Right renal cortex interstitium (tissue), 3 donors: ENCODE measurements at regions not wholly inside any gene's neighbourhood (a gene's known extent, or its start where the extent isn't known, plus 50 kb on each side); places are given as distances from the start of the nearest gene placed in this dataset.

Source experiments
- DNase-seq, 3 donors: peaks; one replicate each; pipeline ENCODE4 v3.0.0-alpha.2; 2013; ENCODE audit warnings: low read depth in 3 of 3, low spot score in 2 of 3

DNA sequence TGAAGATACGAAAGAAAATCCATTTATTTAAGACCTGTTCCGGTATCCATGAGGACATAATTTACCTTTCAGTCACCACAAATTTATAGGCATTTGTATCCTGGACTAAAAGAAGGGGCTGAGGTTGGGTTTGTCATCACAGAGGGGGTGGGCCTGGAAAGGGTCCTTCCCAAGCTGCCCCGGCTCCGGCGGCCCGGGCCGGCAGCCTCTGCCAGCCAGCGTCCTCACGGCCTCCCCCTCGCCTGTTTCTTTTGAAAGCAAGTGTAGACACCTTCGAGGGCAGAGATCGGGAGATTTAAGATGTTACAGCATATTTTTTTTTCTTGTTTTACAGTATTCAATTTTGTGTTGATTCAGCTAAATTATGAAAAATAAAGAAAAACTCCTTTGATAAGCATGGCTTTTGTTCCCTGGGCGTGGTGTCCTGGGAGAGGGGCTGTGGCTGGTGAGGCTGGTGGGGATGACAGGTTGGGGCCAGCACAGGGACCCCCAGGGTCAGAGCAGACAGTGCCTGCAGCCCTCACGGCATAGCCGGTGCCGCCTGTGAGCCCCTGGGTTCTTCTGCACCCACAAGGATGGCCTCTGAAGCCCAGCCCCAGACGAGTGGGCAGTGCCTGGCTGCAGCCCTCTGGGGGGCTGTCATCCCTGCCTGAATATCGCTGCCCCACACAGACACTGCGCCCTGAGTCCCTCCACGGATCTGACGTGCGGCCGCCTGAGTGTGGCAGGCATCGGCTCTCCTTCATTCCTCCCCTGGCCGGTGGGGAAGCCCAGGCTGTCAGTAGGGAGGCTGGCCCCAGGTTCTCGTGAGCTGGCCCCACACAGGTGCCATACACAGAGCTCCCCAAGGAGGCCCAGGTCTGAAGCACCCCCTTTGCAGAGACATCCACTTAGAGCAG, 1075.9 kb downstream of the BRD1 start:
- no peak for DNase-seq

DNA sequence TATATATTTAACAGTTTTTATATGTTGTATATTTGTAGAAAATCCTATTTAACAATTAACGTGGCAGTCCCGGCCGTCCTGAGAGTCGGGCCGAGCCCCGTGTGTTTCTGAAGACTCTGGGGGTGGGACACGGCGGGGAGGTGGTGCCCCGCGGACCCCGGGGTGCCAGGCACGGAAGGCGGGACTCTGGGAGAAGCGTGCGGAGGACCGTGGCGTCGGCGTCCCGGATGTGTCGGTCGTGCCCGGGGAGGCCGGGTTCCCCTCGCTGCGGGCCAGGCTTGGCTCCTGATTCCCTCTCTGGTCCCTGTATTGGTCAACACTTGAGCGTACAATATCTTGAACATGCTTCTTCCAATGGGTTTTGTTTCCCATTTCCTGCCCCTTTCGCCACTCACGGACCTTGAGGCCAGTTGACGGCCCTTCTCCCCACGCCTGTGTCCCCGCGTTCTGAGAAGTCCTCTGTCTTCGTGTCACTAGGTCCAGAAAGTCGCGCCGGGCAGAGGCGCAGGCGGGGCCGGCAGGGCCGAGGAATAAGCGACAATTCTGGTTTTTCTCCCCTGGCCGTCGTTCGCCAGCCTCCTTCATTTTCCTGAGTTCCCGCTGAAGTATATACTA, 1076.7 kb downstream of the BRD1 start:
- no peak for DNase-seq

DNA sequence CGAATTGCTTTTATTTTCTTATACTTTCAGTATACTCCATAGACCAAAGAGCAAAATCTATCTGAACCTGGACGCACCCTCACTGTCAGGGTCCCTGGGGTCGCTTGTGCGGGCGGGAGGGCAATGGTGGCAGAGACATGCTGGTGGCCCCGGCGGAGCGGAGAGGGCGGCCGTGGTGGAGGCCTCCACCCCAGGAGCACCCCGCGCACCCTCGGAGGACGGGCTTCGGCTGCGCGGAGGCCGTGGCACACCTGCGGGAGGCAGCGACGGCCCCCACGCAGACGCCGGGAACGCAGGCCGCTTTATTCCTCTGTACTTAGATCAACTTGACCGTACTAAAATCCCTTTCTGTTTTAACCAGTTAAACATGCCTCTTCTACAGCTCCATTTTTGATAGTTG, 1077.4 kb downstream of the BRD1 start:
- no peak for DNase-seq

DNA sequence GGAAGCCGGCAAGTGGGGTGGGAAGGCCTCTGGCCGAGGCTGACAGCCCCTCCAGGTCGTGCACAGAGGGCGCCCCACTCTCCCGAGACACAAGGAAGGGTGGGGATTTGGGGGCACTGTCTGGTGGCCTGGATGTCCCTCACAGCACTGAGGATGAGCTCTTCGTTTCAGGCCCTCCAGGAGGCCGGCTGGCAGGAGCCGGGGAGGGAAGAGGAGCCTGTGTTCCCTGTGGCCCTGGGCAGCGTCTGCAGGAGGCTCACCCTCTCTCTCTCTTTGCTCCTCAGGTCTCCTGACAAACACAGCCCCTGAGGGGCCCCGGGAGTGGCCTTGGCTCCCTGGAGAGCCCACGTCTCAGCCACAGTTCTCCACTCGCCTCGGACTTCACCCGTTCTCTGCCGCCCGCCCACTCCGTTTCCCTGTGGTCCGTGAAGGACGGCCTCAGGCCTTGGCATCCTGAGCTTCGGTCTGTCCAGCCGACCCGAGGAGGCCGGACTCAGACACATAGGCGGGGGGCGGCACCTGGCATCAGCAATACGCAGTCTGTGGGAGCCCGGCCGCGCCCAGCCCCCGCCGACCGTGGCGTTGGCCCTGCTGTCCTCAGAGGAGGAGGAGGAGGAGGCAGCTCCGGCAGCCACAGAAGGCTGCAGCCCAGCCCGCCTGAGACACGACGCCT, 1078.0 kb downstream of the BRD1 start:
- no peak for DNase-seq

DNA sequence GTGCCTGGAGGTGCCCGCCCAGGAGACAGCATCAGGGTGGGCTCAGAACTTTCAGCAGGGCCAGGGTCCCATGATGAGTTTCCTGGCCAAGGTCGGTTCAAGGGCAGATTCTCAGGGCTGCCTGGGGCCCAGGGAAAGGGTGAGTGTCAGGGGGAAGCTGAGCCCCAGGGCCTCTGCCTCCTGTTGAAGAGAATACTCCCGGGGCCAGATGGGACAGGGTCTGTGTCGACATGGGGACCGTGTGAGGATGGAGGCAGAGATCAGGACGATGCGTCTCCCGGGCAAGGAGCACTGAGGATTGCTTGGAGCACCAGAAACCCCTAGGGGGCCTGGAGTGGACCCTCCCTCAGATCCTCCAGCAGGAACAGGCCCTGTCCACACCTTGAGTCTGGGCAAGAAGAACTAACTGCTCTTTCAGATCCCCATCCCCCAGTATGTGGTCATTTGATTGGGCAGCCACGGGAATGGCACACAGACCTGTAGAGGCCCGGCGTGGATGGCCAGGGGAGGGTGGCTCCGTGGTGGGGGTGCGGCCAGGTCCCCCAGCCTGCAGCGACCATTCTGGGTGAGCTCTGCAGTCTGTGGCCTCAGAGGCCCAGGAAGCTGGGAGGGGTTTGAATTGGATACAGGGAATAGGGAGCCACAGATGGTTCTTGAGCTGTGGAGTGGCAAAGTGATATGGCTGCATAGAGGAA, 1078.7 kb downstream of the BRD1 start:
- DNase-seq: no peak

DNA sequence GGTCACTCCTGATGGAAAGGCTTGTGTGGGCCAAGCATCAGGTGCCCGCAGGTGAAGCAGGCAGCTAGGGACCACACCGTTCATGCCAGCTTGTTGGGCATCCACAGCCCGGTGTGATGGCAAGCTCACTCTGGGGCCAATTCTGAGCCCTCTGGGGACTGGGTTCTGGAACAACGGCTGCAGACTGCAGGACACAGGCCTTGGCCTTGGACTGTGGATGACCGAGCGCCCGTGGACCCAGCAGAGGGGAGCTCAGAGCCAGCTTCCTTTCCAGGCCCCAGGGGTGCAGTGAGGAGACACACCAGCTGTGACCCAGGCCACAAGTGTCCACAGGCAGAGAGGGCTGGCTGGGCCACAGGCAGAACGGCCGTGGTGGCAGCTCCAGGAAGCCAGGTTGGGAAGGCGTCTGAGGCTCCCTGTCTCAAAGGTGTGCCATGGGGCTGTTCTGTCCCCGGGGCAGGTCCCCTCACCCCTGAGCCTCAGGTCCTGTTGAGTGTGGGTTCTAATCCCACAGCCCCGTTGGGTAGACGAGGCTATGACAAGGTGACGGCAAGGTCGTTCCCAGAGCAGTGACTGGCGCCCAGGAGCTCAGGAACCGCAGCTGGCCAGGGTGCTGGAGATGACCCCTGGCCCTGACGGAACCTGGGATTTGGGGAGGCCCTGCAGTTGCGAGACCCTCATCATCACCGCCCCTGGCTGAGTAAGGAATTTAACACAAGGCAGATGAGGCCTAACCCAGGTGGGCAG, 1079.4 kb downstream of the BRD1 start:
- no peak for DNase-seq

DNA sequence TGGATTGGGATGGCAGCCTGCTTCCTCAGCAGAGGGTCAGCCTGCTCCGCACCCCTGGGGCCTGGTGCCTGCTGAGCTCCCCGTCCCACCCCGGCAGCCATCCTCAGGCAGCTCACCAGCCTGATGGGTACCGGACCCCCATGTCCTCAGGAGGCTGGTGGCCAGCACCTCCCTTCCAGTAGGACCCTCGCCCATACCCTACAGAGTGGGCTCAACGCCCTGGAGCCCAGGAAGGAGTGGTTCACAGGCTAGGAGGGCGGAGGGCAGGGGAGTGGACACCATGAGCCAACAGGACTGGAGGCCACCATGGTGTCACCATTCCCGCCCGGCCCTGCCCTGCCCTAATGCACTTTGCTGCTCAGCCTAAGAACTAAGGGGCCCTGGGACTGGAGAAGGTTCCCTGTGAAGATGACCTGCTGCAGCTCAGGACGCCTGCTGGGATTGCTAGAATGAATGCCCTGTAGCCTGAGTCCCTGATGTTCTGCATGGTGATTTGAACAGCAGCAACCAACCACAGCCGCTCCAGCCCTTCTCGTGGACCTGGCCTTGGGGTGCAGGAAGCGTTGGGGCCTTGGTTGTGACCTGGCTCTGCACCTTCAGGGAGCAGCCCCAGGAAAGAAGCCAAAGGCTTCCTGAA, 1080.8 kb downstream of the BRD1 start:
- DNase-seq: no peak

DNA sequence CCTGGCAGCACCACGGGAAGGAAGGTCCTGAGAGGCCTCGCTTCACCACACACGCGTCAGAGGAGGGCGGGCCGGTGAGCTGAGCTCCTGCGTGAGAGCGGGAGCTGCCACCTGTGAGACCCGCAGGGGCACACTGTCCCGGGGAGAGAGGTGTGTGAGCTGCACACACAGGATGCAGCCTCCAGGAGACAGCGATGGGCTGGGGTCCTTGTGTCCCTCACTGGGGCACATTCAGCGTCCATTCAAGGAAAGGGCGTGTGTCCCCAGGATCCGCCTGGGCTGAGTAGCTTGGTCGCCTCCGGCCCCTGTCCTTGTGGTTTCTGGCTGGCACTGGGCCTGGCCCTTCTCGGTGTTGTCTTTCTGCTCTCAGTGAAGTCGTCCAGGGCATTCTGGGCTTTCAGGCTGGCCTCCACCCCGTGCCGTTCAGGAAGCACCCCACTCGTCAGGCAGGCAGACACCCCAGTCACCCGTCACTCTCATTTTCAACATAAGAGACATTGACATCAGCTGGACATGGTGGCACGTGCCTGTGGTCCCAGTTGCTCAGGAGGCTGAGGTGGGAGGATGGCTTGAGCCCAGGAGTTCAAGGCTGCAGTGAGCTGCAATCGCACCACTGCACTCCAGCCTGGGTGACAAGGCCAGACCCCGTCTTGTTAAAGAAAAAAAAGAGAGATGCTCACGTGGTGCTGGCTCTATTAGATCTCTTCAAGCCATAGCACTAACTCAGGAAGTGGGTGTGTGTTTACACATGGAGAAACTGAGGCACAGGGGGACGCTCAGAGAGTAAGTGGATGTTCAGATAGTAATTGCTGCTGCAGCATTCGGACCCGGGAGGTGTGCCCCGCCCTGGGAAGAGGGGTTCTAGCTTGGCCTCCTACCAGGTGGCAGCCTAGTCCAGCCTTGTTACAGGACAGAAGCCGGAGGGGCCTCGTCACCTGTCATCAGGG, 1081.6 kb downstream of the BRD1 start:
- DNase-seq: no peak

DNA sequence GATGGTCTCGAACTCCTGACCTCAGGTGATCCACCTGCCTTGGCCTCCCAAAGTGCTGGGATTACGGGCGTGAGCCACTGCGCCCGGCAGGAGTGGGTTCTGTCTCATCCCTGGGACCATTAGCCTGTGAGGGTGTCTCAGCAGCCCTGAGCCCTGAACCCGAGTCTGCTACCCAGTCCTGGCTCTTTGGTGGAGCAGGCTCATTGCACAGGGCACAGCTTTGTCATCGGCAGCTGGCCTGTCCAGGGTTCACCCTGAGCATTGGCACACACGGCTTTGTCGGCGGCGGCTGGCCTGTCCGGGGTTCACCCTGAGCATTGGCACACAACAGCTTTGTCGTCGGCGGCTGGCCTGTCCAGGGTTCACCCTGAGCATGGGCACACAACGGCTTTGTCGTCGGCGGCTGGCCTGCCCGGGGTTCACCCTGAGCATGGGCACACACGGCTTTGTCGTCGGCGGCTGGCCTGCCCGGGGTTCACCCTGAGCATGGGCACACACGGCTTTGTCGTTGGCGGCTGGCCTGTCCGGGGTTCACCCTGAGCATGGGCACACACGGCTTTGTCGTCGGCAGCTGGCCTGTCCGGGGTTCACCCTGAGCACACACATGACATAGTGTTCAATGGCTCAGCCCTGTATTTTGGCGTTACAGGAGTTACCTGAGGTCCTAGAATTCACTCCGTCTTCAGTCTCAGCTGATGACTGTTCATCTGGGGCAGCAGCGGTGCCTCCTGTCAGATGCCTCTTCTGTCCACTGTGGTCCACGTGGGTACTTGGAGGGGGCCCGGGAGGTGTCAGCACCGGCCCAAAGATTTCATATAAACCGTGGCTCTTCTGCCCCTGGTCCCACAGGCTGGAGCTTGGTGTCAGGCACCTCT, 1082.5 kb downstream of the BRD1 start:
- no peak for DNase-seq

DNA sequence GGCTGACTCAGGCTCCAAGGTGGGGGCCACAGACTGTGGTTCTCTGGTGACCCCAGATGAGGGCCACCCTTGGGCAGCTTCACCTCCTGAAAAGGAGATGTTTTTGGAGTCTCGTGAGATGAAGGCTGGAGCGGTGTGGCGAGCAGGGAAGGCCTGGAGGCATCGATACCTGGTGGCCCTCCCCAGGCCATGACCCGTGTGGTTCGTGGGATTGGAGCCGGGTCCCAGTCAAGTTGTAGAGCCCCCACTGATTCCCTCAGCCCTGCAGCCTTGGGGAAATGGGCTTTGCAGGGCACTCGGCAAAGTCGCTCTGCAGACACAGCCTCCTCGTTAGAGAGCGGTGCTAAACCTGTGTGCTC, 1083.4 kb downstream of the BRD1 start:
- no peak for DNase-seq

DNA sequence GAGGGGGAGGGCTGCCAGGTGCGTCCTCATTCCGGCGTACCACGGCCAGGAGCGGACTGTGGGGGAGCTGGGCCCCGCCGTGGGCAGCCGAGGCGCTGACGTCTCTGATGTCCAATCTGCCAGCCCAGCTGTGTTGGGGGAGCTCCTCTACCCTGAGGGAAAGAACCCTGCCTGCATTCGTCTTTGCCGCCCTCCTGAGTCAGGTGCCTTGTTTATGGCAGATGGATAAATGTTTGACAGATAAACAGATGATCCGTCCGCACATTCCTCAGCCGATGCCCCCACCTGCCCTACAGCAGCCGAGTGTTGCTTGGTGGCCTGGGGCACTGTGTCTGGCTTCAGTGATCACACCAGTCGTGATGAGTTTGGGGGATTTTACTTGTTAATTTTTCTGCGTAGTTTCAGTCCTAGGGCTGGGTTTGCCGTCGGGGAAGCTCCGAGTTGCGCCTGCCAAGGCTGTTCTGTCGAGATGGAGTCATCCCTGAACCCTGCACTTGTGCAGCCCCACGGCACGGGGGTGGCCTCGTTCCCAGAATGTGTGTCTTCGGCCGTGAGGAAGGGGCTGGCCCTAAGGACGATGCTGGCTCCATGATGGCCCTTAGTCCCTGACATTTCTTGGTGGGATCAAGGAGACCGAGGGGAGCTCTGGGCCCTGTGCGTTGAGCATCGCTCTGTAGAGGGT, 1083.9 kb downstream of the BRD1 start:
- no peak for DNase-seq

DNA sequence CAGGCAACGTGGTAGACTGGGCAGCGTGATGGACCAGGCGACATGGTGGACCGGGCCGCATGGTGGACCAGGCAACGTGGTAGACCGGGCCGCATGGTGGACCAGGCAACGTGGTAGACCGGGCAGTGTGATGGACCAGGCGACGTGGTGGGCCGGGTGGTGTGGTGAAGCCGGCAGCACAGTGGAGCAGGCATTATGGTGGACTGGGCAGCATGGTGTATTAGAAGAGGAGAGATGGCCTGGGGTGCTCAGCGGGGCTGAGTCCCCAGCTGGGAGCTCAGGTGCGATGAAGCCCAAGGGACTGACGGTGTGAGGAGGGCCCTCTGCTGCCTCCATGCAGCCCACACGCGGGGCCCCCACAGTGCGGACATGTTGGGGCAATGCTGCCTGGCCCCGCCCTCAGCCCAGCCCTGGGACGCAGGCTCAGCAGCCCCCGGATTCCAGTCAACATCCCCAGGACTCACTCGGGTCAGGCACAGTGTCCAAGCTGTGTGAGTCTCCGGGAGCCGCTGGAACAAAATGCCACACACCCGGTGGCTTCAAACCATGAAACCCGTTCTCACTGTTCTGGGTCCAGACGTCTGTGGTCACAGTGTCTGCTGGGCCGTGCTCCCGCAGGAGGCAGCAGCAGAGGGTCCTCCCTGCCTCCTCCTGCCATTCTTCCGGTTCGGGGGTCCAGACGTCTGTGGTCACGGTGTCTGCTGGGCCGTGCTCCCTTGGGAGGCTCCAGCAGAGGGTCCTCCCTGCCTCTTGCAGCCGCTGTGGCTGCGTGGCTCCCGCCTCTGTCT, 1084.9 kb downstream of the BRD1 start:
- DNase-seq: no peak

DNA sequence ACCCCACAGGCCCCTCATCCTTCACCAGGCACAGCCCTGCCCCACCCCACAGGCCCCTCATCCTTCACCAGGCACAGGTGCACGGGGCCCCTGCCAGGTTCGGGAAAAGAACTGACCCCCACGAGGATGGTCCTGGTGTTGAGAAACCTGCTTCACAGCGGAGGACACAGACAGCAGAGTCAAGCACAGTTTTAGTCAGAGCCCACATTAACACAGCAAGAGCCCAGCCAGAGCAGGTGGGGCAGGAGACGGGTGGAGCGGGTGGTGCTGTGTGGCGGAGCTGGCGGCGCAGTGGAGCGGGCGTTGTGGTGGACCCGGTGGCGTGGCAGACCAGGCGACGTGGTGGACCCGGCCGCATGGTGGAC, 1085.5 kb downstream of the BRD1 start:
- DNase-seq: no peak

DNA sequence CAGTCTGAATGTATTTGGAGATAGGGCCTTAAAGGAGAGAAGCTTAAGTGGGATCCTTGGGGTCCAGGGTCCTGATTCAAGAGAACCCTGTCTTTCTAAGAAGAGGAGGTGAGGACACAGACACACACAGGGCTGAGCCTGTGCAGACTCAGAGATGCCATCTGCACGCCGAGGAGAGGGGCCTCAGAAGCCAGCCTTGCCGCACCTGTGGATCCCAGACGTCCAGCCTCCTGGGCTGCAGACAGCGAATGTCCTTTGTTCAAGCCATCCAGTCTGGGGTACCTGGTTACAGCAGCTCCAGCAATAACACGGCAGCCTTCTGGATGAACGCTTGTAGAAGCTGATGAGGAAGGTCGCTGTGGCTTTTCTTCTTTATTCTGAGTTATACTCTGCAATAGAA, 1086.1 kb downstream of the BRD1 start:
- DNase-seq: no peak

DNA sequence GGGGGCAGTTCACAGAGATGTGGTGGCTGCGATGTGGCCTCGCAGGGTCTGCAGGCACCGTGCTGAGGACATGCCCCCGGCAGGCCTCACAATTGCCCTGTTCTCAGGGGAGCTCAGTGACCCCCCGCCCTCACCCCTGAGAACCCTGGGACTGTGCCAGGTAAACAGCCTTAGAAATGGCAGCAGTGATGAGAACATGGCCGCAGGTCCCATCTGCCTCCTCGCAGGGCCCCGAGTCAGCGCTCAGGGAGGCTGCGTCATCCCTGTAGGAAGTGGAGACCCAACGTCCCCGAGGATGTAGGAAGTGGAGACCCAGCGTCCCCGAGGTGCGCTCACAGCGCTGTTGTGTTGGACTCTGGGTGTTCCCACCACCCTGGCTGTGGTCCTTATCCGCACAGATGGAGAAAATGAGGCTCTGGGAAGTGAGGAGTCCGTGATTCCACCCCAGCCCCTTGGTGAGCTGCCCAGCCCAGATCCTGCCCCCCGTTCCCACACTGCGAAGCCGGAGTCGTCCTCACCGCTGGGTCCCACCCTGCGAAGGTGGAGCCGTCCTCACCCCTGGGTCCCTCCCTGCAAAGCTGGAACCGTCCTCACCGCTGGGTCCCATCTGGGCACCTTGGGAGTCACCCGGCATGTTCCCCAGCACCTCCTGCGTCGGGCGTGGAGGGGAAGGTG, 1086.8 kb downstream of the BRD1 start:
- no peak for DNase-seq

DNA sequence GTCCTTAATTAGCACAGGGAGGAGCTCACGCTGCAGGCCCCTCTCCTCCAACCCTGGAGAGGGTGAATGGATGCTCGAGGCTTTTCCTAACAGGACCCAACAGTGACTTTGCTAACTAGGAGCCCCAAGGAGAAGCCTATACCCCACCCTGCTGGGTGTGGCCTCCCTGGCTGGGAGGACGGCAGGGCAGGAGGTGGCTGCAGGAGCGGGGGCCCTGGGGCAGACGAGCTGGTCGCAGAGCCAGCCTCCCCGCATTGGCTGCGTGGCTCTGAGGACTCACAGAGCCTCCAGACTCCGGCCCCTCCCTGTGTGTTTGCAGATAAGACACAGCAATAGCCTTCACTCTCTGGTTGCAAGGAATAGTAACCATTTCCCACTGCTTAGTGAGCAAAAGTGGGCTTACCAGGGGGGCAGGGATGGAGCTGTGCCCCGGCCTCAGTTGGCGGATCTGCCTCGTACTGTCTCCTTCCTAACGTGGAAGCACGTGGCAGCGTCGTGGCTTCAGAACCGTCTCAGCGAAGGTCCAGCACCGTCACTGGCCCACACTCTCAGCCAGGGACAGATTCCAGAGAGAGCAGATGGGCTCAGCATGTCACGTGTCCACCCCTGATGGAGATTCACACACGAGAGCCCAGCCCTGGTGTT, 1087.5 kb downstream of the BRD1 start:
- DNase-seq: no peak
